NCI-H1930 (cell line): ENCODE measurements at regions not wholly inside any gene's neighbourhood (a gene's known extent, or its start where the extent isn't known, plus 50 kb on each side); places are given as distances from the start of the nearest gene placed in this dataset.
"Not testable (repeated sequence)": the region's sequence is repeated elsewhere in the genome, so short reads cannot be mapped to it uniquely, and the experiment has no call there.

Experiments
- DNase-seq, 2 experiments: peaks; one replicate each; lab custom pipeline; 2025; lab: John Stamatoyannopoulos, UW

GRCh38 chr16:31975826-31976419 lies 102.3 kb downstream of the ZNF267 start:
- DNase-seq = not testable (repeated sequence)

- DNase-seq = not testable (repeated sequence)
Observed at GRCh38 chr16:31978463-31978862, 104.9 kb downstream of the ZNF267 start.

- DNase-seq = not testable (repeated sequence)
Observed at GRCh38 chr16:31981739-31982138, 108.1 kb downstream of the ZNF267 start.

GRCh38 chr16:31982986-31983385 lies 109.4 kb downstream of the ZNF267 start:
- DNase-seq = not testable (repeated sequence)

GRCh38 chr16:31983666-31984065 lies 110.1 kb downstream of the ZNF267 start:
- DNase-seq = not testable (repeated sequence)

- DNase-seq = not testable (repeated sequence)
Observed at GRCh38 chr16:31986895-31987294, 113.3 kb downstream of the ZNF267 start.

GRCh38 chr16:31988595-31989581 lies 115.3 kb downstream of the ZNF267 start:
- not testable (repeated sequence) for DNase-seq

GRCh38 chr16:31990261-31990660 lies 116.7 kb downstream of the ZNF267 start:
- not testable (repeated sequence) for DNase-seq

GRCh38 chr16:31990980-31991379 lies 117.4 kb downstream of the ZNF267 start:
- DNase-seq = not testable (repeated sequence)

- DNase-seq = not testable (repeated sequence)
Observed at GRCh38 chr16:31996325-31996724, 122.7 kb downstream of the ZNF267 start.

GRCh38 chr16:32002496-32002895 lies 128.9 kb downstream of the ZNF267 start:
- not testable (repeated sequence) for DNase-seq

- DNase-seq = not testable (repeated sequence)
Observed at GRCh38 chr16:32003819-32004218, 130.2 kb downstream of the ZNF267 start.

- DNase-seq = peak in 1 of 2 experiments; percentile 11
Observed at GRCh38 chr16:32038783-32039496, 165.3 kb downstream of the ZNF267 start.

GRCh38 chr16:32039919-32040318 lies 166.3 kb downstream of the ZNF267 start:
- DNase-seq = not testable (repeated sequence)

- not testable (repeated sequence) for DNase-seq
Observed at GRCh38 chr16:32066016-32066651, 187.0 kb upstream of the TP53TG3D start.

GRCh38 chr16:32071586-32071985 lies 181.5 kb upstream of the TP53TG3D start:
- not testable (repeated sequence) for DNase-seq

GRCh38 chr16:32083891-32084290 lies 169.2 kb upstream of the TP53TG3D start:
- not testable (repeated sequence) for DNase-seq

- DNase-seq = not testable (repeated sequence)
Observed at GRCh38 chr16:32084656-32085401, 168.3 kb upstream of the TP53TG3D start.

GRCh38 chr16:32085438-32086141 lies 167.5 kb upstream of the TP53TG3D start:
- not testable (repeated sequence) for DNase-seq

GRCh38 chr16:32115562-32115961 lies 137.5 kb upstream of the TP53TG3D start:
- DNase-seq = not testable (repeated sequence)
